ENCODE measurements at regions not wholly inside any gene's neighbourhood (a gene's known extent, or its start where the extent isn't known, plus 50 kb on each side); places are given as distances from the start of the nearest gene placed in this dataset.
"Not testable (repeated sequence)": the region's sequence is repeated elsewhere in the genome, so short reads cannot be mapped to it uniquely, and the experiment has no call there.

DNA sequence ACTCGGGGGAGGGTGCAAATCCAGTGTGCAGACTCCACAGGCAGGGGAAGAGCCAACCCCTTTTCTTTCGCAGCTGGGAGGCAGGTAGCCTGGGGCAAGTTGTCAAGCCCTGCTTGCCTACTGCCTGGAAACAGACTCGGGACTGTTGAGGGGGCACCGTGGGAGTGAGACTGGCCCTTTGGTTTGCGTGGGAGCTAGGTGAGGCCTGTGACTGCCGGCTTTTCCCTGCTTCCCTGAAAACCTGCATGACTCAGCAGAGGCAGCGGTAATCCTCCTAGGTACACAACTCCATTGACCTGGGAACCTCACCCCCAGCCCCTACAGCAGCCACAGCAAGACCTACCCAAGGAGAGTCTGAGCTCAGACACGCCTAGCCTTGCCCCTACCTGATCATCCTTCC lies 509.5 kb downstream of the DTWD2 start:
- DNase-seq (ENCODE audit: low spot score), result no peak

DNA sequence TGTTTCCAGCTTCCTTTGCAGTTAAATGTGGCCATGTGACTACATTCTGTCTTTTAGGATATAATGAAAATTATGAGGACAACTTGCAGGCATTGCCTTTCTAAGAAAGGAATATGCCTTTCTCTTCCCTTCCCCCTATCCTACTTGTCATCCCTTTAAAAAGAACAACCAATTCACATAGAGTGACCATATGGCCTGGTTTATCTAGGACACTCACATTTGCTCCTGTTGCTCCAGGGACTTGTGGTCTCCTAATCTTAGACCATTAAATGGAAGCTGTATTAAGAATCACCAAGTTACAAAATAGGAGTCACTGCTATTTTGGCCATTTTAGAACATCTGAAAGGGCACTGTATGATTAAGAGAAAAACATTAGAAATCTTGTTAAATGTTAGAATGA lies 520.3 kb downstream of the DTWD2 start:
- no peak for DNase-seq (ENCODE audit: low spot score)

DNA sequence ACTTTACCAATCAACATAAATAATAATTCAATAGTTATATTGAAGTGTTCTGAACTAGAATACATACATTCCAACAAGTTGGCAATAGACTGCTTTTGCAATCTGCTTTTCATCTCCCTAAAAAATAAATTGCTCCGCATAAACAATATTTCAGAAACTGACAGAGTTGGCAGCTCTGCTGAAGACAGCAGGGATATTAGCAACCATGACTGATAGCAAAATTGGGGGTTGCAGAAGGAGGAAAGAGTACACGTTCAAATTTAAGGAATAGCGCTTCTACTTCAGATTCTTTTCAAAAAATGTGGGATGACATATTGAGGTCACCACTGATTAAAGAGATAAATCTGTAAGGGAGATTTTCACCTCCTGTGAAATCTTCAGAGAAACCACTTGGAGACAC lies 521.2 kb downstream of the DTWD2 start:
- DNase-seq (ENCODE audit: low spot score), result no peak

- DNase-seq (ENCODE audit: low spot score), result no peak
Measured at GRCh38 chr5:118466418-118466817, 521.9 kb downstream of the DTWD2 start.

DNA sequence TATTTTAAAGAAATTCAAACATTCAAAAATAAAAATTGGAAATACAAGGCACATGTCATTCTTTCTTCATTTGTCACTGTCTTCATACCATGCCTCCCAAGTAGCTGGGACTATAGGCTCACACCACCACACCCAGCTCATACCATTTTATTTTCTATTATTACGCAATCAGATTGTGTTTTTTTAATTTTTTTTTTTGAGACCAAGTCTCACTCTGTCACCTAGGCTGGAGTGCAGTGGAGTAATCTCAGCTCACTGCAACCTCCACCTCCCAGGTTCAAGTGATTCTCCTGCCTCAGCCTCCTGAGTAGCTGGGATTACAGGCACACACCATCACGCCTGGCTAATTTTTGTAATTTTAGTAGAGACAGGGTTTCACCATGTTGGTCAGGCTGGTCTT lies 526.1 kb downstream of the DTWD2 start:
- DNase-seq (ENCODE audit: low spot score), result not testable (repeated sequence)

GRCh38 chr5:118461436-118461835 lies 526.9 kb downstream of the DTWD2 start:
- DNase-seq (ENCODE audit: low spot score), result no peak

- no peak for DNase-seq (ENCODE audit: low spot score)
Measured at GRCh38 chr5:118459490-118459889, 528.9 kb downstream of the DTWD2 start.

- DNase-seq (ENCODE audit: low spot score), result no peak
Measured at GRCh38 chr5:118456085-118456484, 532.3 kb downstream of the DTWD2 start.

DNA sequence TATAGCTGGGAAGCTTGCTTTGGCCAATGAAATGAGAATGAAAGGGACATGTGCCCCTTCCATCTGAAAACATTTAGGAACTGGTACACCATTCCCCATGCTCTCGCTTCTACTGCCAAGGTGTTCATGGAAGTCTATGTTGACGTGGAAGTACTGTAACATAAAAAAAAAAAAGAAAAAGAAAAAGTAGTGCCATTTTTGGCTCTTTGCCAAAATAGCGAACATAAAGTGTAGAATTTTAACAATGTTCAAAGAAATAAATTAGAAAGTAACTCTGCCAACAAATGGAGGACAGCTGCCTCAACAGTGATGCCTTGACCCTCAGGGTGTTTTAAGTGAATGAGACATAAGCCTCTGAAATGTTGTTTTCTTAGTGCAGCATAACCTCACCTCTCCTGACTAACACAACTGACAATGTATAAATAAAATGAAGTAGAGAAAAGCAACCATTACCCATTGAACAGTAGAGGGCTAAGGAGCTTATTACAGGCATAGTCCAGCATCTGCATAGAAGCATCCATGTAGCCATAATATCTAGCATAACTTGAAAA lies 536.6 kb downstream of the DTWD2 start:
- DNase-seq (ENCODE audit: low spot score), result no peak

DNA sequence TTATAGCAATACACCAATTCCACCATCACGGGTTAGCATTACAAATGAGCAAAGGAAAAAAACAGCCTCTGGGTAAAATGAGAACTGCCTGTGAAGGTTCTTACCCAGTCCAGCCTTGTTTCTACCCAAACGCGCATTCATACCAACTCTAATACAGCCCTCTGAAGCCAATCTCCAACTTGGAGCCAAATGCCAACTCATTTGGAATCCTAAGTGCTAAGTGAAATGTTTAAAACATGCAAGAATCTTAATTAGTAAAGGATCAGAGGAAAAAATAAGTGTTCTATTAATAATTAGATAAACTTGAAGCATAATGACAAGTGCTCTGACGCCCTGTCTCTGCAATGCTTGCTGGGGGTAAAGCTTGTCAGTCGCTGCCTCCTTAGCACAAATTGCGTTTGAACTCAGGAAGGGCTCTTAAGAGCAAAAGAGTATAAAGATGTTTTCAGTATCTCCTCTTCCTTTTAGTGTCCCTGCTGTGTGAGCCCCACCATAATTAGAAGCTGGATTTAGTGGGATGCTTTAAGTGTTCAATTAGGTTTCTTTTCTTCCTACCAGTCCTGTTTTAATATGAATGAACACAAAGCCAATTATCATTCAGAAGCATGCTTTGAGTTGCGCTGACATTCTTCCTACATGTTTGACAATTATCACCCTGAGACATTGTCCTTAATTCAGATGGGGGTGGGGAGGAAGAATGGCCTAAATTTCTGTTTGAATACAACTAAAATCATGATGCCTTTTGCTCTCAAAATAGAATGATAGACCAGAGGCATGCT lies 537.6 kb downstream of the DTWD2 start:
- DNase-seq (ENCODE audit: low spot score), result no peak

DNA sequence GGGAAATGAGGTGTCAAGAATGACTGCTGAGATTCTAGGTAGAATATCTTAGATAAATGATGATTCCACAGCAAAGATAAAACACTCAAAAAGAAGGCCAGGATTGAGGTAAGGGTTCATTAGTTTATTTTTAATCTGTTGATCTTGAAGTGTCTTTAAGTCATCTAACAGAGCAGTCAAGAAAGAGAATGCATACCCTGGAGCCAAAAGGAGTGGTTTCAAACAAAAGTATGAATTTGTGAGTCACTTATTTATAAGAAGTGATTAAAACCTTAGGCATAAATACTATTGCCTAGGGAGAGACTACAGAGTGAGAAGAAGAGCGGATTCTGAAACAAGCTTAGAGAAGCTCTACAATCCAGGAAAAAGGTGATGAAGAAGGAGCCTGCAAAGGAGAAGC lies 541.0 kb downstream of the DTWD2 start:
- peak; percentile 6 for DNase-seq (ENCODE audit: low spot score)

DNA sequence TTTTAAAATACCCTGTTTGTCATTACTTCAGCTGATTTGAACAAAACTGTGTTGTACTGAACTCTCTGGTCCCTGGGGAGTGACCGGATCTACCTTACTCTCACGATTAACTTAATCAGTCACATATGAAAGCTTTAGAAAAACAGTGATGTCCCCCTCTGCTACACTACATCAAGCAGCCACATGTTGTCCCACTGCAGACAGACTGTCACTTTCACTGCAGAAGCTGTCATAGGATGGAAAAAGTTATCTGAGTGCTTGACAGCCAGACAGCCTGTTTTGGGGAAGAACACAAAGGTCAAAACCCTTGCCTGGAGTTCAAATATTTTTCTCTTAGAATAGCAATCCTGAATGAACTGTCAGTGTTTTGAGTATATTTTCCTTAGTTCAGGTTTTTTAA lies 546.4 kb downstream of the DTWD2 start:
- no peak for DNase-seq (ENCODE audit: low spot score)

DNA sequence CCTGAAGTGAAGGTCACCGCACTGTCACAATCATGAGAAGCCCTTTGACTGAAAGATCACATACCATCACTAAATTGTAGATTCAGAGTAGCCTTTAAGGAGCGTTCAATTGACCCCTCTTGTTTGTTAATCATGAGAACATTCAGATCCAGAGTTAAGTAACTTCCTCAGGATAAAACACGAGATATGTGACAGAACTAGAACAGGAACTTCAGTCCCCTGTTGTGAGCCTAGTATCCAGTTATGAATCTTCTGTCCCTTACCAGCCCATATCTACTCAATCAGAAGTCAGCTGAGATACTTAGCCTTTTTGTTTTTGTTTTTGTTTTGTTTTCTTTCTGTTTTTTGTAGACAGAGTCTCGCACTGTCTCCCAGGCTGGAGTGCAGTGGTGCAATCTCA lies 547.3 kb downstream of the DTWD2 start:
- DNase-seq (ENCODE audit: low spot score), result no peak

GRCh38 chr5:118440496-118440895 lies 547.9 kb downstream of the DTWD2 start:
- DNase-seq (ENCODE audit: low spot score), result no peak

DNA sequence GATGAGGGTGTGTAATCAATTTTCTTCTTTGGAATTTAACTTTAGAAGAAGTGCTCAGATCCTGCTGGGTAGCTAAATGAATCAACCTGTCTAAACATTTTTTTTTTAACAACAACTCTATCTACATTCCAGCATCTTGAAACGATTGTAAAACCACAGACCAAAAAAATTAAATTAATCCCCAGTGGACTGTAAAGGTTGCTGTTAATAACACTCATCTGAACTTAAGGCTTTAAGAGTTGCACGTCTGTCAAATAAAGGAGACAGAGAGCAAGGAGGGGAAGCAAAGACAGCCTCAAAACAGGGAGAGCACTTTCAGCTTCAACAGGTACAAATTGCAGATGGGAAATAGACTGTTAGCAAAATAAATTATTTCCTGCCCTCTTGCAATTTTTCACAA lies 548.5 kb downstream of the DTWD2 start:
- no peak for DNase-seq (ENCODE audit: low spot score)

DNA sequence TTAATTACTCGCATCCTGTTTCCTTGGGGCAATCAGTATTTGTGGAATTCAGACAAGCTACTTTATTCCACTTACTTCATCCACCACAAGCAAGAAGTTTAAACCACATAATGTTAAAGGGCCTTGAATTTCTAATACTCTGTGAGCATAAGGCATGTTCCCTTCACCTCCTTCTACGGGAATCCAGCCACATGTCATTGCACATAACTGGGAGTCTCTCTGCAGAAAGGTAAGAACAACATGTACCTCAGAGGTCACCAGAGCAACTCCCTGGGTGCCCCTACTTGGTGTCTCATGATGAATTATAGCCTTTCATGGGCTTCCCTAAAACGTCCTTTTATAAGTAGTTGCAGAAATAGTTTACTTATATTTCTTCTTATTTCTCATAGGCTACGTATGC lies 553.2 kb downstream of the DTWD2 start:
- no peak for DNase-seq (ENCODE audit: low spot score)

DNA sequence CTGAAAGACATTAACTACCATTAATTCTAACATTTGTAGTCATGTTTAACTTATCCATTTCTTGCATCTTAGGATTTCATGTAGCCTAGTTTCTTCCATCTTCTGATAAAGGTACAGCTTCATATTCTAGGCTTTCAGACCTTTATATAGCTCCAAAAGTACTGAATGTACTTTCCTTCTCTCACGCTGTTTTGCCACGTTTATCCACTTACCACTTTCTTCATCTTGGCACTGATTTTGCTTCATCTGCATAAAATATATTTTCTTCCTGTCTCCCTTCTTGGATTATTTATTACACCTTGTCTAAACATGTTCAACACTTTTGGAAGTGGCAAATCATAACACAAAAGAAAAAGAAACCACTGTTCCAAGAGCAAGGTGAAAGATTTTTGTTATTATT lies 553.8 kb downstream of the DTWD2 start:
- DNase-seq (ENCODE audit: low spot score), result no peak

DNA sequence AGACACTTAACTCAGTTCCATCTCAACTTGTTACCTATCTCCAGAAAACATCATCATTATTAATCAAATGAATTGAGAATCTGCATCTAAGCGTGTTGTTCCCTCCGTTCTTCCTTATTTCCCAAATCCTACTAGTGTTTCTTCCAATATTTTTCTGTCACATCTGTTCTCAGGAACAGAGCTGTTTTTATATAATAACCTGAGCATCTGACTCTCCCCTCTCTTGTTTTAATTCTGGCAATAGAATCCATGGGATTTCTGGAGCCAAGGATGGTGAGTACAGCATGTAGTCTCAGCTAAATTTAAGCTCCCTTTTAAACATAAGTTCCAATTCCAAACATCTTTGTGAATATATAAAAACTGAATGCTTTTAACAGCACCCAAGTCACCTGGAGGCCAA lies 558.3 kb downstream of the DTWD2 start:
- DNase-seq (ENCODE audit: low spot score), result no peak

DNA sequence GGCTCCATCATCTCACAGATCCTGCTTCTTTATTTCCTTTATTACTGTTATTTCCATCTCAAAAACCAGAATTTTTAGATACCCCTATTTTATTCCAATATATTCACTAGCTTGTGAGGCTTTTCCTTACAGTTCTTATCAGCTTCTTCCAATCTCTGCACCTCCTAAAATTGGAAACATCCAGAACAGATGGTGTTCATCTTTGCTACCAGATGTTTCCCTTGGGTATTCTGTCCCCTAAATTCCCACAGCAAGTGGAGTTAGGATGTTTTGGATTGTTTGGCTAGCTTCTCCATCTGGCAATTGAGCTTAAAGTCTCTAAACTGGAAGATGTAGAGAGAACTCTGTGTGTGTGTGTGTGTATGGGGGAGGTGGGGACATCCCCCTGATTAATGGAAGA lies 580.4 kb downstream of the DTWD2 start:
- no peak for DNase-seq (ENCODE audit: low spot score)

DNA sequence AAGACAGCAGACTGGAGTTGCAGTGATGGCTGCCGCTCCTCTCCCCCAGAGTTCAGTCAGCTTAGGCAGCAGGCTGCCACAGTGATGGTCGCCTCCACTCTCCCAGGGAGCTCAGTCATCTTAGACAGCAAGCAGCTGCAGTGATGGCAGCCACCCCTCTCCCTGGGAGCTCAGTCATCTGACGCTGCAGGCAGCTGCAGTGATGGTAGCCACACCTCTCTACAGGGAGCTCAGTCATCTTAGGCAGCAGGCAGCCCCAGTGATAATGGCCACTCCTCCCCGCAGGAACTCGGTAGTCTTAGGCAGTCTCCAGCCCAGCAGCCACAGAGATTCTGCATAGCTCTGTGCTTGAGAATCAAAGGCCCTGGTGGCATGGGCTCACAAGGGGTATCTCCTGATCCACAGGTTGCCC lies 582.7 kb downstream of the DTWD2 start:
- DNase-seq (ENCODE audit: low spot score), result peak; percentile 21

DNA sequence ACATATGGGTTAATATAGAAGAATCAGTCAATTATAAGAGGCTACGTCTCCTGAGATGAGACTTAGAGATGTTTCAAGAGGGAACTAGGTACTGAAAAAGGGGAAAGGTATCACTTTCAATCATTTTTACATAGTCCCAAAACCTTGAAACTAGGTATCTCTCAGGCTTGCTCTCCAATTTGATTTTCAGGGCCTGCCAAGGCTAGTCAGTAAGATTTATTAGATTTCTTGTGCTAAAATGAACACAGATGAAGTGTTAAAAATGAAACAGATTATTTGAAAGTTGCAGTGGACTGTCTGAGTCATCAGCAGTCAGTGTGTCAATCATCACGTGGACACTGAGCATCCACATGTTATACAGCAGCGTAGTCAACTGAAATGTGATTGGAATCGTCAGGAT lies 591.1 kb downstream of the DTWD2 start:
- no peak for DNase-seq (ENCODE audit: low spot score)

GRCh38 chr5:118392491-118392890 lies 595.9 kb downstream of the DTWD2 start:
- DNase-seq (ENCODE audit: low spot score), result no peak

DNA sequence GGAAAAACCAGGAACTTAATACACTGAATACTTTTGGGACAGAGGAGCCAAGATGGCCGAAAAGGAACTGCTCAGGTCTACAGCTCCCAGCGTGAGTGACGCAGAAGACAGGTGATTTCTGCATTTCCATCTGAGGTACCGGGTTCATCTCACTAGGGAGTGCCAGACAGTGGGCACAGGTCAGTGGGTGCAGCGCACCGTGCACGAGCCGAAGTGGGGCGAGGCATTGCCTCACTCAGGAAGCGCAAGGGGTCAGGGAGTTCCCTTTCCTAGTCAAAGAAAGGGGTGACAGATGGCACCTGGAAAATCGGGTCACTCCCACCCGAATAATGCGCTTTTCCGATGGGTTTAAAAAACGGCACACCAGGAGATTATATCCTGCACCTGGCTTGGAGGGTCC lies 605.4 kb downstream of the DTWD2 start:
- not testable (repeated sequence) for DNase-seq (ENCODE audit: low spot score)

GRCh38 chr5:118379470-118379869 lies 608.9 kb downstream of the DTWD2 start:
- no peak for DNase-seq (ENCODE audit: low spot score)

All from umbilical cord (tissue), 1 donor.